ENCODE measurements at regions not wholly inside any gene's neighbourhood (a gene's known extent, or its start where the extent isn't known, plus 50 kb on each side); places are given as distances from the start of the nearest gene placed in this dataset.

DNA sequence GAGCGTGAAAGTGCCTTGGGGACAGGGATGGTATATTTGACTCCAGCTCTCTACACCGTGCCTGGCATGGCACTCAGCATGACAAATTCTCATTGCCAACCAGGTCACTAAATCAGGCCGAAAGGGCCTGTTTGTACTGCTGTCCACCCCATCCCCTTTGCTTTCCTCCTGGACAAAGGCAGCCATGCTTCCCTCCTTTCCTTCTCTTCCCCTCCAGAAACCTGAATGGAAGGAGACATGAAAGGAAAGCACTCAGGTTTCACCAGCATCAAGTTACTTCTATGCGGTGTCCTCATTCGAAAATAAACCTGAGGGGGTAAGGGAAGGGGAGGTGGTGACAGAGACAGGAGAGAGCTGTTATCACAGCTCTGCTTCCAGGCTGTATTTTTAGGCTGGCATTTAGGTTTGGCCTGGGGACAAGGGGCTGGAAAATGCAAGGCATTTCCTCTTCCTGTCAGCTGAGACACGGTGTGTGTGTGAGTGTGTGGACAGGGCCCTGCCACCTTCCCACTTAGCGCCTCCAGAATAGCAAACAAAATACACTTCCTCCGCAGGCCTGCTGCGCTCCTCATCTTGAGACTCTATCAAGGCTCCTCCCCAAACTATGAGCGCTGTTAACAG is 79.9 kb upstream of the COL13A1 start:
- CTCF ChIA-PET: no interaction called here
- POLR2A ChIA-PET: interaction anchor here (0.6 kb wide), 1 partner anchor 10 kb away, joined by 3 read pairs; no protein-coding TSS in a partner anchor
- Histone ChIP-seq H3K9me3 (ENCODE audit: control insufficient read depth, insufficient read depth, low read length) (peaks cover 8% of the 10 kb centered on the region), H3K27me3 (ENCODE audit: control insufficient read depth, insufficient read depth, low read length) (peaks cover 11% of the 10 kb centered on the region), H3K27ac (ENCODE audit: low read depth, low read length) (peak overlapping the region; percentile 31), H3K4me3 (ENCODE audit: low read depth, low read length) (no peak overlapping the region)
- TF ChIP-seq, protein P1, sequence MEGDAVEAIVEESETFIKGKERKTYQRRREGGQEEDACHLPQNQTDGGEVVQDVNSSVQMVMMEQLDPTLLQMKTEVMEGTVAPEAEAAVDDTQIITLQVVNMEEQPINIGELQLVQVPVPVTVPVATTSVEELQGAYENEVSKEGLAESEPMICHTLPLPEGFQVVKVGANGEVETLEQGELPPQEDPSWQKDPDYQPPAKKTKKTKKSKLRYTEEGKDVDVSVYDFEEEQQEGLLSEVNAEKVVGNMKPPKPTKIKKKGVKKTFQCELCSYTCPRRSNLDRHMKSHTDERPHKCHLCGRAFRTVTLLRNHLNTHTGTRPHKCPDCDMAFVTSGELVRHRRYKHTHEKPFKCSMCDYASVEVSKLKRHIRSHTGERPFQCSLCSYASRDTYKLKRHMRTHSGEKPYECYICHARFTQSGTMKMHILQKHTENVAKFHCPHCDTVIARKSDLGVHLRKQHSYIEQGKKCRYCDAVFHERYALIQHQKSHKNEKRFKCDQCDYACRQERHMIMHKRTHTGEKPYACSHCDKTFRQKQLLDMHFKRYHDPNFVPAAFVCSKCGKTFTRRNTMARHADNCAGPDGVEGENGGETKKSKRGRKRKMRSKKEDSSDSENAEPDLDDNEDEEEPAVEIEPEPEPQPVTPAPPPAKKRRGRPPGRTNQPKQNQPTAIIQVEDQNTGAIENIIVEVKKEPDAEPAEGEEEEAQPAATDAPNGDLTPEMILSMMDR (IDR thresholded peaks at IDR 0.05; ENCODE audit: low read depth, low read length): no peak
- no peak for DNase-seq (ENCODE audit: low read depth, low spot score)

DNA sequence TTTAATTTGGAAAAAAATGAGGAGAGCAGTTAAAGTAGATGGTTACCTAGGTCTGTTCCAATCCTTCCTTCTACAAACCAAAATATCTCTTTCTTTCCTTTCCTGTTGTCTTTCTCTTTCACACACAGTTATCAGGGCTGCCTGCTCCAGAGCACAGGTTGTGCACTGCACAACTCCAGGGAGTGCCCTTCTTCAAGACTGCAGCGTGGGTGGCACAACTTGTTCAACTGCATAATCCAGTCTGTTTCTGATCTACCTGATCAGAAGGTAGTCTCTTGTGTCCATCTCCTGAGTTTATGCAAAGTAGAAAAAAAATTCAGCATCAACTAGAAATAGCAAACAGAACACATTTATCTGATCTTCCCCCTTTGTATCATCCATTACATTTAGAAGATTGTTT is 78.1 kb upstream of the COL13A1 start:
- ChIA-PET CTCF (no interaction called here), POLR2A (no interaction called here)
- Histone ChIP-seq H3K27ac (ENCODE audit: low read depth, low read length) (no peak overlapping the region), H3K27me3 (ENCODE audit: control insufficient read depth, insufficient read depth, low read length) (peaks cover 11% of the 10 kb centered on the region), H3K9me3 (ENCODE audit: control insufficient read depth, insufficient read depth, low read length) (peaks cover 8% of the 10 kb centered on the region; the same call in 1 of the 2 replicates), H3K4me3 (ENCODE audit: low read depth, low read length) (no peak overlapping the region)
- TF ChIP-seq, protein P1 (IDR thresholded peaks at IDR 0.05; ENCODE audit: low read depth, low read length): no peak
- DNase-seq (ENCODE audit: low read depth, low spot score): no peak

DNA sequence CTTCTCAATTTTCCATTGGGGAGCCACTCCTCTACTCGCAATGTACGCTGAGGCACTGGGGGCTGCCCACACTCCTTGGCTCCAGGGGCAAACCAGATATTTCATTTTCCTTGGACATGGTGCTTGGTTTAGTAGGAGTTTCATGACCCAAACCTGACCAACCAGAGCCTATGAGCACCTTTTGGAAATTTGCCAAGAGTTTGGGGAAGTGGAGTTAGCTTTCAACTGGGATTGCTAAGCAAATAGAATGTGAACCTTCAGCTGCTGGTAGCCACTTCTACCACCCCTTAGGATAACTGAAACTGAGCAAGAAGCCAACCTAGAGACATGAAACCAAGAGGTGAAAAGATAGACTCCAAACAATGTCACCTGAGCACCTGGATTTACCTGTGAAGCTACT is 74.9 kb upstream of the COL13A1 start:
- ChIA-PET POLR2A (no interaction called here), CTCF (interaction anchor here (1.1 to 6.5 kb wide), 4 partner anchors 9 to 188 kb away, joined by 3 to 44 read pairs (median 8); no protein-coding TSS in a partner anchor)
- TF ChIP-seq, protein P1 (IDR thresholded peaks at IDR 0.05; ENCODE audit: low read depth, low read length): no peak
- Histone ChIP-seq H3K4me3 (ENCODE audit: low read depth, low read length) (no peak overlapping the region), H3K27ac (ENCODE audit: low read depth, low read length) (no peak overlapping the region), H3K9me3 (ENCODE audit: control insufficient read depth, insufficient read depth, low read length) (no peaks in the 10 kb centered on the region), H3K27me3 (ENCODE audit: control insufficient read depth, insufficient read depth, low read length) (peaks cover 11% of the 10 kb centered on the region)
- no peak for DNase-seq (ENCODE audit: low read depth, low spot score)

DNA sequence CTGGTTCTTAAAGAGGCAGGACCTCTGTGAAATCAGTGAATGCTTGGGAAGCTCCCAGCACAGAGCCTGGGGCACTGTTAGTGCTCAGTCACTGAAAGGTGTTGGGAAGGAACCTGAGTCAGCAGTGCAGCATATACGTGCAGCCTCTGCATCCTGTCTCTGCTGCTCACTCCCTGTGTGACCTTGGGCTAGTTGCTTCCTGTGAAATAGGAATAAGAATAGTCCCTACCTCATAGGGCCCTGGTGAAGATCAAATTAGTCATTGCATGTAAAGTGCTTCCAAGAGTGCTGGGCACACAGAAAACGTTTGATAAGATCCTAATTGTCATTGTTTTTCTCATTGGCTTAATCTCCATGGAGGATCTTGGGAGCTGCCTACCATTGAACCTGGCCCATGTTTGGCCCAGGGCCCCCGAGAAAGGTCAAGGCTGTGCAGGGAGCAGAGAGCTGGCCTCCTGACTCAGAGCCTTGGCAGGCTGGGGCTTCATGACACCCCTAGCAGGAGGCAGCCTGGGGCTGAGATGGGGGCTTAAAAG is 73.3 kb upstream of the COL13A1 start:
- POLR2A ChIA-PET: interaction anchor here (0.6 to 1.3 kb wide), 2 partner anchors 41 to 87 kb away, joined by 3 read pairs; no protein-coding TSS in a partner anchor
- H3K27ac ChIP-seq (ENCODE audit: low read depth, low read length): no peak overlapping the region
- no peaks in the 10 kb centered on the region for H3K9me3 ChIP-seq (ENCODE audit: control insufficient read depth, insufficient read depth, low read length)
- CTCF ChIA-PET: interaction anchor here (0.6 to 6.5 kb wide), 6 partner anchors 8 to 186 kb away, joined by 3 to 44 read pairs (median 7); no protein-coding TSS in a partner anchor
- H3K27me3 ChIP-seq (ENCODE audit: control insufficient read depth, insufficient read depth, low read length): peaks cover 11% of the 10 kb centered on the region
- H3K4me3 ChIP-seq (ENCODE audit: low read depth, low read length): no peak overlapping the region
- DNase-seq (ENCODE audit: low read depth, low spot score): no peak
- TF ChIP-seq, protein P1 (IDR thresholded peaks at IDR 0.05; ENCODE audit: low read depth, low read length): no peak
